Activated CD4-positive, alpha-beta T cell treated with anti-CD3 and anti-CD28 coated beads, Interleukin-2, amount 50 U/mL, for 4 hours (primary cell): ENCODE measurements at regions not wholly inside any gene's neighbourhood (a gene's known extent, or its start where the extent isn't known, plus 50 kb on each side); places are given as distances from the start of the nearest gene placed in this dataset.
"Not testable (repeated sequence)": the region's sequence is repeated elsewhere in the genome, so short reads cannot be mapped to it uniquely, and the experiment has no call there.

Source experiments
- DNase-seq, 2 experiments: peaks; one replicate each; pipeline ENCODE4 v3.0.0-alpha.2; 2020

GRCh38 chr21:14825514-14825974 is 239.3 kb downstream of the NRIP1 start:
- DNase-seq = no peak

- no peak for DNase-seq
These were observed 240.7 kb downstream of the NRIP1 start for GRCh38 chr21:14824126-14824525.

- no peak for DNase-seq
These were observed 247.5 kb downstream of the NRIP1 start for GRCh38 chr21:14817311-14817710.

GRCh38 chr21:14814991-14815390 is 249.8 kb downstream of the NRIP1 start:
- DNase-seq = no peak

- DNase-seq = no peak
These were observed 250.5 kb downstream of the NRIP1 start for GRCh38 chr21:14814282-14814681.

- DNase-seq = not testable (repeated sequence)
These were observed 258.1 kb upstream of the SAMSN1 start for GRCh38 chr21:14804170-14804569.

GRCh38 chr21:14797543-14797942 is 251.4 kb upstream of the SAMSN1 start:
- DNase-seq = no peak

- no peak for DNase-seq
These were observed 241.2 kb upstream of the SAMSN1 start for GRCh38 chr21:14787312-14787711.

GRCh38 chr21:14785679-14786078 is 239.6 kb upstream of the SAMSN1 start:
- DNase-seq = no peak

GRCh38 chr21:14773777-14774345 is 227.7 kb upstream of the SAMSN1 start:
- peak; percentile 54 to 59 for DNase-seq

GRCh38 chr21:14771593-14771992 is 225.5 kb upstream of the SAMSN1 start:
- no peak for DNase-seq

GRCh38 chr21:14768042-14768441 is 221.9 kb upstream of the SAMSN1 start:
- no peak for DNase-seq

GRCh38 chr21:14767192-14767852 is 221.2 kb upstream of the SAMSN1 start:
- DNase-seq = no peak

- no peak for DNase-seq
These were observed 220.1 kb upstream of the SAMSN1 start for GRCh38 chr21:14766241-14766640.

GRCh38 chr21:14763695-14764064 is 217.6 kb upstream of the SAMSN1 start:
- DNase-seq = no peak

- DNase-seq = no peak
These were observed 216.9 kb upstream of the SAMSN1 start for GRCh38 chr21:14762734-14763694.

GRCh38 chr21:14762327-14762726 is 216.2 kb upstream of the SAMSN1 start:
- DNase-seq = no peak

GRCh38 chr21:14759285-14759684 is 213.2 kb upstream of the SAMSN1 start:
- DNase-seq = no peak

GRCh38 chr21:14758849-14759248 is 212.7 kb upstream of the SAMSN1 start:
- no peak for DNase-seq

GRCh38 chr21:14757533-14758327 is 211.6 kb upstream of the SAMSN1 start:
- no peak for DNase-seq

GRCh38 chr21:14755086-14755485 is 209.0 kb upstream of the SAMSN1 start:
- DNase-seq = no peak

GRCh38 chr21:14754682-14755081 is 208.6 kb upstream of the SAMSN1 start:
- no peak for DNase-seq

- no peak for DNase-seq
These were observed 208.1 kb upstream of the SAMSN1 start for GRCh38 chr21:14754259-14754604.
